A673 (cell line): ENCODE measurements at regions not wholly inside any gene's neighbourhood (a gene's known extent, or its start where the extent isn't known, plus 50 kb on each side); places are given as distances from the start of the nearest gene placed in this dataset.

Experiments
- BruUV-seq: library from RNA; stranded (reverse); fragments of 400-500 nt; replicated peaks from 2 replicates; lab custom pipeline; 2021; lab: Mats Ljungman, UMichigan
- CTCF ChIA-PET: fragments of 300-600 bp; sonication (Branson Sonifier 250); formaldehyde crosslinking; loops from one replicate; lab custom pipeline; 2022; ENCODE audit warnings: antibody characterized with exemption; lab: Charles Lee
- POLR2A ChIA-PET: fragments of 300-600 bp; sonication (Branson Sonifier 250); formaldehyde crosslinking; loops from one replicate; lab custom pipeline; 2022; ENCODE audit warnings: antibody characterized with exemption; ENCODE audit not compliant: low non-redundant PET; lab: Charles Lee
- DNase-seq: peaks from one replicate; pipeline ENCODE4 v3.0.0-alpha.2; 2015; ENCODE audit warnings: low spot score
- H3K27ac ChIP-seq: fragments of 200-600 bp; sonication (generic); 2 replicates; pipeline ENCODE4 v1.5.1; 2016; ENCODE audit warnings: mixed run types, low read depth, mild to moderate bottlenecking, mixed read lengths, antibody characterized with exemption, low read length; ENCODE audit not compliant: poor library complexity, severe bottlenecking
- H3K27me3 ChIP-seq: fragments of 200-600 bp; sonication (generic); replicated peaks from 2 replicates; pipeline ENCODE4 v1.6.1; 2017; ENCODE audit warnings: mixed run types, low read depth, mild to moderate bottlenecking, mixed read lengths, antibody characterized with exemption, low read length; ENCODE audit not compliant: insufficient read depth, poor library complexity
- H3K36me3 ChIP-seq: fragments of 200-600 bp; sonication (generic); 2 replicates; pipeline ENCODE4 v1.6.1; 2016; ENCODE audit warnings: mixed run types, mild to moderate bottlenecking, mixed read lengths, antibody characterized with exemption, low read length; ENCODE audit not compliant: insufficient read depth, poor library complexity, severe bottlenecking
- H3K4me1 ChIP-seq: fragments of 200-600 bp; sonication (generic); 2 replicates; pipeline ENCODE4 v1.6.1; 2017; ENCODE audit warnings: mixed run types, mild to moderate bottlenecking, mixed read lengths, antibody characterized with exemption, low read length; ENCODE audit not compliant: insufficient read depth, poor library complexity, severe bottlenecking
- H3K4me3 ChIP-seq: fragments of 200-600 bp; sonication (generic); 2 replicates; pipeline ENCODE4 v1.5.1; 2016; ENCODE audit warnings: low read depth, mixed run types, mild to moderate bottlenecking, mixed read lengths, low read length; ENCODE audit not compliant: poor library complexity, severe bottlenecking
- H3K9me3 ChIP-seq: fragments of 200-600 bp; sonication (generic); 2 replicates; pipeline ENCODE4 v1.6.1; 2016; ENCODE audit warnings: mixed run types, low read depth, mild to moderate bottlenecking, mixed read lengths, antibody characterized with exemption, low read length; ENCODE audit not compliant: poor library complexity, severe bottlenecking
- EZH2 ChIP-seq: fragments of 200-600 bp; sonication (generic); IDR thresholded peaks from 2 replicates; pipeline ENCODE4 v1.6.1; 2017; ENCODE audit warnings: borderline replicate concordance, low read depth, mild to moderate bottlenecking, mixed read lengths, antibody characterized with exemption, low read length; ENCODE audit not compliant: poor library complexity, severe bottlenecking
- intact Hi-C: fragments of 100-400 bp; cut with micrococcal nuclease; formaldehyde crosslinking; loops from one replicate; pipeline ENCODE4 v1.10.0; 2022; ENCODE audit not compliant: unreplicated experiment
- TF ChIP-seq, protein P1 (sequence below): fragments of 300-800, 200-600 bp; sonication (generic); conservative IDR thresholded peaks from 2 replicates; pipeline ENCODE4 v1.5.1; 2017; ENCODE audit warnings: low read depth, mild to moderate bottlenecking, antibody characterized with exemption, low read length, moderate library complexity, mixed read lengths

- no peak for TF ChIP-seq EZH2
- TF ChIP-seq, protein P1, sequence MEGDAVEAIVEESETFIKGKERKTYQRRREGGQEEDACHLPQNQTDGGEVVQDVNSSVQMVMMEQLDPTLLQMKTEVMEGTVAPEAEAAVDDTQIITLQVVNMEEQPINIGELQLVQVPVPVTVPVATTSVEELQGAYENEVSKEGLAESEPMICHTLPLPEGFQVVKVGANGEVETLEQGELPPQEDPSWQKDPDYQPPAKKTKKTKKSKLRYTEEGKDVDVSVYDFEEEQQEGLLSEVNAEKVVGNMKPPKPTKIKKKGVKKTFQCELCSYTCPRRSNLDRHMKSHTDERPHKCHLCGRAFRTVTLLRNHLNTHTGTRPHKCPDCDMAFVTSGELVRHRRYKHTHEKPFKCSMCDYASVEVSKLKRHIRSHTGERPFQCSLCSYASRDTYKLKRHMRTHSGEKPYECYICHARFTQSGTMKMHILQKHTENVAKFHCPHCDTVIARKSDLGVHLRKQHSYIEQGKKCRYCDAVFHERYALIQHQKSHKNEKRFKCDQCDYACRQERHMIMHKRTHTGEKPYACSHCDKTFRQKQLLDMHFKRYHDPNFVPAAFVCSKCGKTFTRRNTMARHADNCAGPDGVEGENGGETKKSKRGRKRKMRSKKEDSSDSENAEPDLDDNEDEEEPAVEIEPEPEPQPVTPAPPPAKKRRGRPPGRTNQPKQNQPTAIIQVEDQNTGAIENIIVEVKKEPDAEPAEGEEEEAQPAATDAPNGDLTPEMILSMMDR: no peak
These were observed 1264.9 kb upstream of the USP15 start for GRCh38 chr12:60995256-60995825.

DNA sequence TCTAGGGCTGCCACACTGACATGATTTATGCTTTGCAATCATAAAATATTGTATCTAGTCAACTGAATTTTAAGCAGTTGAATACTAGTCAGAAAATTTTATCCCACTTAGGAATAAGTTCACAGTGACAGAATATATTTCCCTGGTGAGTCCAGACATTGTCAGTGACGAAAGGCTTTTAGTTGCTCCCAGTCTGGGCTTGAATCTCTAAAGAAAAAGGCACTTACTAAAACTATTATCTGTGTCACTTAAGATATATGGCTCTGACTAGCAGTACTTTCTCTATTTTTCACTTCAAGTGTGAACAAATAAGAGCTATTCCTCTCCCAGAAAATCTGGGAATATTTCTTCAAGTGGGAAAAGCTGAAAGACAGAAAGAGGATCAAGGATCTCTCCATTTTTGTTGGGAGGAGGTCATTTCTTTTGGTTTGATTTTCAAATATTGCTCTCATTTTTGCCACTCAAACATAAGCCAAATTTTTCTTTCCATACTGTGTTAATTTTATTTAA lies 1262.3 kb upstream of the USP15 start:
- no peak overlapping the region for H3K27ac ChIP-seq
- no peaks in the 10 kb centered on the region for H3K36me3 ChIP-seq
- ChIA-PET CTCF (no interaction called here), POLR2A (no interaction called here)
- H3K4me3 ChIP-seq: no peak overlapping the region
- BruUV-seq: no TSS peak
- H3K4me1 ChIP-seq: no peaks in the 10 kb centered on the region
- intact Hi-C loops: no loop called here
- TF ChIP-seq, protein P1: no peak
- no peak for TF ChIP-seq EZH2
- no peaks in the 10 kb centered on the region for H3K27me3 ChIP-seq
- no peak for DNase-seq
- peaks cover 6% of the 10 kb centered on the region for H3K9me3 ChIP-seq

More at GRCh38 chr12:60995256-60995825, 1264.9 kb upstream of the USP15 start:
- Histone ChIP-seq H3K9me3 (peaks cover 6% of the 10 kb centered on the region), H3K27ac (no peak overlapping the region), H3K4me3 (no peak overlapping the region), H3K27me3 (no peaks in the 10 kb centered on the region), H3K4me1 (no peaks in the 10 kb centered on the region), H3K36me3 (no peaks in the 10 kb centered on the region)
- ChIA-PET CTCF (no interaction called here), POLR2A (no interaction called here)
- no TSS peak for BruUV-seq
- DNase-seq: no peak
- intact Hi-C loops: no loop called here

DNA sequence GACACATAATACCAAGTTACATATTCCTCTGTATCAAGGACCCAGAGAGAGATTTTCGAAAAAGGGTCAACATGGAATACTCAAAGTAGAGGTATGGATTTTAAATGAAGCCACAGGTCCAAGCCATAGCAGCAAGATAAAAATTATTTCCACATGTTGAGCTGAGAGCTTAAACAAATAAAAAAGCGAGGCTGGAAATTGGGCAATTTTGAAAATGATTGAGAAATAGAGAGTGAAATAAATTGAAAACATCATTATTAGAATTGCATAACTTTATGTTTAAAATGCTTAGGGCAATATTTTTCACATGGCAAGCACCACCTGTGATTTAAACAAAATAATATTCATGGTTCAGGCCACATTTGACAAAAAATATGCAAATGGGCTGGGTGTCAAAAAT lies 1251.0 kb upstream of the USP15 start:
- TF ChIP-seq, protein P1: no peak
- TF ChIP-seq EZH2: no peak
- no peak for DNase-seq
- Histone ChIP-seq H3K4me1 (no peaks in the 10 kb centered on the region), H3K36me3 (no peaks in the 10 kb centered on the region), H3K9me3 (no peaks in the 10 kb centered on the region), H3K27me3 (no peaks in the 10 kb centered on the region), H3K4me3 (no peak overlapping the region), H3K27ac (no peak overlapping the region)
- BruUV-seq: no TSS peak
- ChIA-PET POLR2A (no interaction called here), CTCF (no interaction called here)
- intact Hi-C loops: no loop called here
